HG02759 (cell line): ENCODE measurements at regions not wholly inside any gene's neighbourhood (a gene's known extent, or its start where the extent isn't known, plus 50 kb on each side); places are given as distances from the start of the nearest gene placed in this dataset.

Source experiments
- ATAC-seq: cut with Tn5 transposase; IDR thresholded peaks from one replicate; pipeline ENCODE4 v1.9.1; 2021; ENCODE audit warnings: mild to moderate bottlenecking, moderate library complexity; ENCODE audit not compliant: unreplicated experiment

DNA sequence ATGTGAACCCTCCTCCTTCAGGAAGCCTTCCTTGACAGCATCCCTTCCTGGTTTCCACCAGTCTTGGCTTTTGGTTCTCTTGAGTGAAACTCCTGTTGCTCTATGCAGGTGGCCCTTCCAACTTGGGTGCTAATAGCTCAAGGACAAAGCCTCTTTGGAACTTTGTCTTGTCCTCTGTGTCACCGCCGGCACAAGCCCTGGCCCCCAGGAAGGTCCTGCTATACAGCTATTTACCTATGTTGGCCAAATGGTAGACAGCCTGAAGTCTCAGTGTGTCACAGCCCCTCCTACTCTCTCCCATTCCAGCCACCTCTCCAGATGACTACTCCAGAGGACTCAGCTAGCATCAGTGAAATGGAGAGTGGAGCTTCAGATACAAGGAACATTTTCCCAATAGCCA, 94.7 kb upstream of the ZNF618 start:
- no peak for ATAC-seq

- no peak for ATAC-seq
Observed at GRCh38 chr9:113781896-113782295, 94.2 kb upstream of the ZNF618 start.

GRCh38 chr9:113783475-113783874, 92.6 kb upstream of the ZNF618 start:
- no peak for ATAC-seq

DNA sequence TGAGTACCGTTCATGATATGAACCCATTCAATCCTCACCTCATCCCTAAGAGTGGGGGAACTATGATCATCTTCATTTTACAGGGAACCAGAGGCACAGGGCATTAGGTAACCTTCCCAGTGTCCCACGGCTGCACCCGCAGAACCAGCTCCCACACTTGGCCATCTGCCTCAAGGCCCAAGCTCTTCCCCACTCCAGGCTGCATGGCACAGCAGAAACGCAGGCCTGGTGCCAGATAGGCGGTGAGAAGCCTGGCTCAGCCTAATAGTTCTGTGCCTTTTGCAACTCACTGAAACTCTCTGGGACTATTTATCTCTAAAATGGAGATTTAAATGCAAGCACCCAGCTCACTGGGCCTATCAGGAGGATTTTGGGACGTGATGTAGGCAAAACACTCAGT, 90.8 kb upstream of the ZNF618 start:
- no peak for ATAC-seq

GRCh38 chr9:113786071-113786470, 90.0 kb upstream of the ZNF618 start:
- ATAC-seq: no peak

DNA sequence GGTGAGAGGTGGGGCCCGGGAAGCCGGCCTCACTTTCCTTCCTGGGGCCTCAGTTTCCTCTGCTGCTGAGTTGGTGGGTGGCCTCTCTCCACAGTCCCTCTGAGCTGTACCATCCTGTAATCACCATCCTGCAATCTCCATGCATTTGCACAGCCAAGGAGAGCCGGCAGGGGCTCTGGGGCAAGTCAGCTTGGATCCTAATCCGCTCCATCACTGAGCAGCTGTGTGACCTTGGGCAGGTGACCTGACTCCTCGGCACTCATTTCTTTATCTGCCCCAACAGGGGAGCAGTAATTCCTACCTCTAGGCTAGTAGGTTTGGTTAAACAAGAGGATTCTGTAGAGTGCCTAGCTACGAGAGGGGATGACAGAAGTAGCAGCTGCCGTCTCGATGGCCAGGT, 88.2 kb upstream of the ZNF618 start:
- no peak for ATAC-seq

- no peak for ATAC-seq
Observed at GRCh38 chr9:113788616-113789330, 87.3 kb upstream of the ZNF618 start.

DNA sequence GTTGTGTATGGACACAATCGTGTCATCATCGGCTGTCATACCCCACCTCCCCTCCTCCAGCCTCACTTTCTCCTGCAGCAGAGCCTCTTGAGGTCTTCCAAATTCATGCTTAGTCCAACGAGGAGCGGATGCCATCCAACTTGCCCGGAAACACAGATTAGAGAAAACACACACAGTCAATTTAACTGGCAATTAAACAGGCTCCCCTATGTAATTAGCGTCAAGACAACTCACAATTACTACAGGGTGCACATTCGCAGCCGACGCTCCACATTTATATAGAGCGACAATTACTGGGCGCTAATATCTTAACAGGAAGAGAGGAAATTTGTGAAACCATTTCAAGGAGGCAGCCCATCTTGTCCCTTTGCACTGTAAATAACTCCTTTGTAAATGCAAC, 86.0 kb upstream of the ZNF618 start:
- no peak for ATAC-seq

DNA sequence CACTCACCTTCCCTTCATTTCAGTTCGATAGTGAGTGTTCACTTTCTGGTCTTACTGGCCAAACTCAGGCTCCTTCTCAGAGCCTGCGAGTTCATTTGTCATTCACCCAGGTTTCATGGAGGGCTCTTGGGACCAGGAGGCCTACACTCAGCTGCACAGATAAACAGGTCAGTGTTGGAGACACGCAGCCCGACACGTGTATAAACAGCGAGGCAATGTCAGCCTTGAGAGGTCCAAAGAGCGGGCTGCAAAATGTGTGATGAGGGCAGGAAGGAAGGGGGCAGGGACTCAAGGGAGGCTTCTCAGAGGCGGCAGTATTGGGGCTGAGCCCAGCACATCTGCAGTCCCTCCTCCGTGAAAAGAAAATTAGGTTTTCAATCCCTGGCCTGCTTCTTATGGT, 82.6 kb upstream of the ZNF618 start:
- no peak for ATAC-seq

DNA sequence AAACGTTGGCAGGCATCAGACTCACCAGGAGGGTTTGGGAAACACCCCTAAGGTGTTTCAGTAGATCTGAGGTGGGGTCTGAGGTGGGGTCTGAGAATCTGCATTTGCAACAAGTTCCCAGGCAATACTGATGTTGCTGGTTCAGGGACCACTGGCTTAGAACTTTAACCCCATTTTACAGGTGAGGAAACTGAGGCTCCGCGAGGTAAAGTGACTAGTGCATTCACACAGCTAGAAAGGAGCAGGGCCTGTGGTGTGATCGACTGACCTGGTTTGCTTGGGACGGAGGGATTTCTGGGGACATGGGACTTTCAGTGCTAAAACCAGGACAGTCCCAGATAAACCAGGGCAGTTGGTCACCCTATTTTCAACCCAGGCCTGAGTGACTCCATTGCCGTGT, 81.4 kb upstream of the ZNF618 start:
- no peak for ATAC-seq

- ATAC-seq: no peak
Observed at GRCh38 chr9:113795811-113796392, 80.2 kb upstream of the ZNF618 start.

GRCh38 chr9:113796646-113797426, 79.3 kb upstream of the ZNF618 start:
- no peak for ATAC-seq

DNA sequence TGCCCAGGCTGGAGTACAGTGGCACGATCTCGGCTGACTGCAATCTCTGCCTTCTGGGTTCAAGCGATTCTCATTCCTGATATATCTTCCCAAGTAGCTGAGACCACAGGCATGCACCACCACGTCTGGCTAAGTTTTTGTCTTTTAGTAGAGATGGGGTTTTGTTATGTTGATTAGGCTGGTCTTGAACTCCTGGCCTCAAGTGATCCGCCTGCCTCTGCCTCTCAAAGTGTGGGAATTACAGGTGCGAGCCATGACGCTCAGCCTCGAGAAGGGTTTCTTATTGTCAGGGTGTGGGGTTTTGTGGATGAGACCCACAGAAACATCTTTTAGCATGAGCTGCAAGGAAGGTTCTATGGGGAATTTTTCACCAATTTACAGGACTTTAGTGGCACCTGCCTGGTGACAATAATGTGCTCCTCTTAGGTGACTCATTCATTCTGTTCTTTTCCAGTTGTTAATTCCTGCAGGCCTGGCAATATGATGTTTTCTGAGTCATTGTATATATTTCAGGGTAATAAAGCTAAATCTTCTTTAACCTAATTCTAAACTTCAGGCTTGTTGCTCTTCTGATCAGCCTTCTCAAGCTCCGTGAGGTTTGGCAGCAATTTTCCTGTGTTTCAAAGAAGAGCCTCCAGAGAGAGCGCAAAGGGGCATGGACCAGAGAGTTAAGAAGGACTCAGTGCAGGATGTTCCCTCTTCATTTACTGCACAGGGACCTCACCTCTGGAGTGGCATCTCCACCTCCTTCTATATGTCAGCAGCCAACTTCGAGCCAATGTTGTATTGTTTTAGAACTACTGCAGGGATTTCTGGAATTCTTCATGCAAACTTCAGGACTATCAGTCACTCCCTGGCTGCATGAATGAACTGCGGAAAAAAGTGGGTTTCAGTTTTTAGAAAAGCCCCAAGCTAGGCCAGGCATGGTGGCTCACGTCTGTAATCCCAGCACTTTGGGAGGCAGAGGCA, 77.8 kb upstream of the ZNF618 start:
- ATAC-seq: no peak

- ATAC-seq: no peak
Observed at GRCh38 chr9:113800276-113800675, 75.8 kb upstream of the ZNF618 start.

GRCh38 chr9:113803811-113804589, 72.1 kb upstream of the ZNF618 start:
- no peak for ATAC-seq

DNA sequence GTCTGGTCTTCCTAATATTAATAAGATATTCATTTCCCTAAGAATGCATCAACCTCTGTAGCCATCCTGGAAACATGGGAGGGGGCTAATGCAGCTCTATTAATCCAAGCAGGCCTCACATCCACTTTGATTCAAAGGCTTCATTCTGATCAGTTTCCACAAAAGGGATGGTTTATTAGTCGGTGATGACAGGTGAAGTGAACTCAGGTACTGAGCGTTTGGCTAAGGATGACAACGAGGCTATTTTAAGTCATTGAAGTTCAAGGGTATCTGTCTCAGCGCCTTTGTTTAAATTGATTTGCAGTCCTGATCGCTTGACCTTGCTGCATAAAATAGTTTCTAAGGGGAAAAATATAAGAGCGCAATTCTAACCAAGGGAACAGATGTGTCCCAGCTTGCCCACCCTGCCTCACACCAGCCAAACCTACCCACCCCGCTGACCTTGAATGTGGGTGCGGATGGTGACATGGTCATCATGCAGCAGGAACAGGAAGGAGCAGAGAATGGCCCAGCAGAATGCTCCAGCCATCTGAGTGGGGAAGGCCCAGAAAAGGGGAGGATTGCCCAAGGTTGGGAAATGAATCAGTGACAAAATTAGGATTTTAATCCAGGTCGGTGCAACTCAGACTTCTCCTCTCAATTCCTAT, 70.5 kb upstream of the ZNF618 start:
- no peak for ATAC-seq

- peak; percentile 54 for ATAC-seq
Observed at GRCh38 chr9:113807173-113808061, 68.7 kb upstream of the ZNF618 start.
